HEK293 (cell line): ENCODE measurements at regions not wholly inside any gene's neighbourhood (a gene's known extent, or its start where the extent isn't known, plus 50 kb on each side); places are given as distances from the start of the nearest gene placed in this dataset.

Experiments used
- CTCF ChIP-seq: fragments of 450-650 bp; formaldehyde crosslinking; IDR thresholded peaks from 2 replicates; pipeline ENCODE4 v1.5.1; 2016; ENCODE audit warnings: missing biosample characterization, missing genetic modification characterization
- HOXC10 ChIP-seq: sonication (generic); formaldehyde crosslinking; IDR thresholded peaks from 2 replicates; pipeline ENCODE4 v1.8.1; 2023; ENCODE audit warnings: mild to moderate bottlenecking, missing genetic modification reagents
- MEIS1 ChIP-seq: sonication (generic); formaldehyde crosslinking; IDR thresholded peaks from 2 replicates; pipeline ENCODE4 v1.8.1; 2022; ENCODE audit warnings: missing genetic modification reagents, mild to moderate bottlenecking, borderline replicate concordance
- SCRT2 ChIP-seq: fragments of 450-650 bp; formaldehyde crosslinking; IDR thresholded peaks from 2 replicates; pipeline ENCODE4 v1.5.1; 2016; ENCODE audit warnings: missing biosample characterization, missing genetic modification characterization
- SP2 ChIP-seq: fragments of 450-650 bp; formaldehyde crosslinking; IDR thresholded peaks from 2 replicates; pipeline ENCODE4 v1.5.1; 2016; ENCODE audit warnings: missing biosample characterization, missing genetic modification characterization
- YY1 ChIP-seq: fragments of 450-650 bp; formaldehyde crosslinking; IDR thresholded peaks from 2 replicates; pipeline ENCODE4 v1.5.1; 2018; ENCODE audit warnings: missing biosample characterization, missing genetic modification characterization
- ZNF416 ChIP-seq: fragments of 450-650 bp; formaldehyde crosslinking; IDR thresholded peaks from 2 replicates; pipeline ENCODE4 v1.5.1; 2016; ENCODE audit warnings: missing biosample characterization, missing genetic modification characterization
- ZNF449 ChIP-seq: fragments of 450-650 bp; formaldehyde crosslinking; IDR thresholded peaks from 2 replicates; pipeline ENCODE4 v1.5.1; 2017; ENCODE audit warnings: missing biosample characterization, mild to moderate bottlenecking, missing genetic modification characterization, moderate library complexity
- ZNF561 ChIP-seq: fragments of 450-650 bp; IDR thresholded peaks from 2 replicates; pipeline ENCODE4 v1.5.1; 2018; ENCODE audit warnings: missing biosample characterization, missing genetic modification characterization, borderline replicate concordance
- TF ChIP-seq, protein P1 (sequence below): fragments of 450-650 bp; formaldehyde crosslinking; IDR thresholded peaks from 2 replicates; pipeline ENCODE4 v1.5.1; 2016; ENCODE audit warnings: missing biosample characterization, missing genetic modification characterization

DNA sequence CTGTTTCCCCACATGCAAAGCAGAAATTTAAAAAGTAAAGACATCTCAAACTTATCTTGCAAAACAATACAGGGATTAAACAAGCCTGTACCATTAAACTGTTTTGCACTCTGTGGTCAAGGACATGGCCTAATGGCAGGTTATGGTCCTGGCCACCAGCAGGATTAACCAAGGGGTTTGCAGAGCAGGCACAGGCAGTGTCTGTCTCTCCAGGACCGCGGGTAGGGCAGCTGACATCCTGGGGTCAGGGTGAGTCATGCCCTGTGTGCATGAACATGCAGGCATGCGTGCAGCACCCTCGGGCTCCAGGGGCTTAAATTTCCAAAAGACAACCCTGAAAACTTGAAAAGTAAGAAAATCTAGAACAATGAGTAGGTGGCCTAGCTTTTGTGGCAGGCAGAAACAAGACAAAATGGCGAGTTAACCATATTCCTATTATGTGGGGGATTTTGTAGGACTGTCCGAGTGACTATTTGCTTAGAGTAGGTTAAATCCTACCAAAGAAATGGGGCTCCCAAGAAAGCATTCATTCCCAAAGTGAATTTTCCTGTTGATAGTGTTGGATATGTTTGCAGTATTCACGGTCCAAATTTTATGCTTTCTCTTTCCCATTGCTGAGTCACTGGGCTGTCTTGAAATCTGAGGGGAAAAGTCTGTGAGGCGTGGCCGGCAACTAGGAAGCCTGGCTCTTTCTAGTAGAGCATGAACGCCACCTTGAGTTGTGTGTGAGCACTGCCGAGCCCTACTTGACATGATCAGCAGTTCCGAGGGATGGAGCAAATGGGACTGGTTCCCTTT is 158.4 kb upstream of the FAM20A start:
- TF ChIP-seq CTCF (tag by site-specific recombination): peak; percentile 69; the same call in 1 of the 2 replicates
- no peak for TF ChIP-seq SP2
- TF ChIP-seq YY1 (tag by site-specific recombination): no peak
- TF ChIP-seq ZNF416: no peak
- TF ChIP-seq MEIS1 (CRISPR knock-in tag): no peak
- no peak for TF ChIP-seq HOXC10
- TF ChIP-seq ZNF561 (tag by site-specific recombination): no peak
- TF ChIP-seq, protein P1, sequence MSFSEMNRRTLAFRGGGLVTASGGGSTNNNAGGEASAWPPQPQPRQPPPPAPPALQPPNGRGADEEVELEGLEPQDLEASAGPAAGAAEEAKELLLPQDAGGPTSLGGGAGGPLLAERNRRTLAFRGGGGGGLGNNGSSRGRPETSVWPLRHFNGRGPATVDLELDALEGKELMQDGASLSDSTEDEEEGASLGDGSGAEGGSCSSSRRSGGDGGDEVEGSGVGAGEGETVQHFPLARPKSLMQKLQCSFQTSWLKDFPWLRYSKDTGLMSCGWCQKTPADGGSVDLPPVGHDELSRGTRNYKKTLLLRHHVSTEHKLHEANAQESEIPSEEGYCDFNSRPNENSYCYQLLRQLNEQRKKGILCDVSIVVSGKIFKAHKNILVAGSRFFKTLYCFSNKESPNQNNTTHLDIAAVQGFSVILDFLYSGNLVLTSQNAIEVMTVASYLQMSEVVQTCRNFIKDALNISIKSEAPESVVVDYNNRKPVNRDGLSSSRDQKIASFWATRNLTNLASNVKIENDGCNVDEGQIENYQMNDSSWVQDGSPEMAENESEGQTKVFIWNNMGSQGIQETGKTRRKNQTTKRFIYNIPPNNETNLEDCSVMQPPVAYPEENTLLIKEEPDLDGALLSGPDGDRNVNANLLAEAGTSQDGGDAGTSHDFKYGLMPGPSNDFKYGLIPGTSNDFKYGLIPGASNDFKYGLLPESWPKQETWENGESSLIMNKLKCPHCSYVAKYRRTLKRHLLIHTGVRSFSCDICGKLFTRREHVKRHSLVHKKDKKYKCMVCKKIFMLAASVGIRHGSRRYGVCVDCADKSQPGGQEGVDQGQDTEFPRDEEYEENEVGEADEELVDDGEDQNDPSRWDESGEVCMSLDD (tag by site-specific recombination): no peak
- no peak for TF ChIP-seq SCRT2 (tag by site-specific recombination)
- no peak; the same call in 1 of the 2 replicates for TF ChIP-seq ZNF449
